Tibial nerve (tissue), 4 donors: ENCODE measurements at regions not wholly inside any gene's neighbourhood (a gene's known extent, or its start where the extent isn't known, plus 50 kb on each side); places are given as distances from the start of the nearest gene placed in this dataset.

Source experiments
- DNase-seq, 2 donors: peaks; one replicate each; pipeline ENCODE4 v3.0.0-alpha.2; 2019; ENCODE audit warnings: low spot score in 2 of 2
- H3K27ac ChIP-seq, 4 donors: fragments of 200-600 bp; sonication (generic) in 3 of 4; one replicate each; pipeline ENCODE4 v1.5.1; 2017 to 2019; ENCODE audit warnings: mild to moderate bottlenecking in 1 of 4
- H3K27me3 ChIP-seq, 2 donors: fragments of 200-600 bp; sonication (generic) in 1 of 2; one replicate each; pipeline versions ENCODE4 v1.5.1 to v1.6.0; 2017 to 2019
- H3K36me3 ChIP-seq, 3 donors: fragments of 200-600 bp; sonication (generic); one replicate each; pipeline ENCODE4 v1.5.1; 2018 to 2019
- H3K4me1 ChIP-seq, 4 donors: fragments of 200-600 bp; sonication (generic) in 3 of 4; one replicate each; pipeline ENCODE4 v1.5.1; 2017 to 2019
- H3K4me3 ChIP-seq, 4 donors: fragments of 200-600 bp; sonication (generic) in 3 of 4; one replicate each; pipeline ENCODE4 v1.5.1; 2017 to 2019; ENCODE audit warnings: mild to moderate bottlenecking in 1 of 4, moderate library complexity in 1 of 4
- H3K9me3 ChIP-seq, 4 donors: fragments of 200-600 bp; sonication (generic) in 3 of 4; one replicate each; pipeline ENCODE4 v1.5.1; 2017 to 2019
- EP300 ChIP-seq, 2 donors: sonication (generic); formaldehyde crosslinking; IDR thresholded peaks; one replicate each; pipeline ENCODE4 v1.6.1; 2017; ENCODE audit warnings: antibody characterized with exemption in 2 of 2, mild to moderate bottlenecking in 1 of 2
- POLR2A ChIP-seq, 2 donors: fragments of 450-650 bp; IDR thresholded peaks; one replicate each; pipeline ENCODE4 v1.6.1; 2017; ENCODE audit warnings: antibody characterized with exemption in 2 of 2, mild to moderate bottlenecking in 2 of 2, moderate library complexity in 2 of 2
- WGBS, 2 donors: methylation state at CpG; one replicate each; pipeline ENCODE4 v1.1.5; 2018; 5-methylcytosine and 5-hydroxymethylcytosine counted together
- TF ChIP-seq, protein P1 (sequence below), 5 experiments: fragments of 200-600 bp in 3 of 5; fragments of 450-650 bp in 2 of 5; sonication (generic) in 3 of 5; IDR thresholded peaks; one replicate each; pipeline ENCODE4 v1.5.1; 2016 to 2019; ENCODE audit warnings: antibody characterized with exemption in 5 of 5, mild to moderate bottlenecking in 3 of 5, moderate library complexity in 2 of 5

DNA sequence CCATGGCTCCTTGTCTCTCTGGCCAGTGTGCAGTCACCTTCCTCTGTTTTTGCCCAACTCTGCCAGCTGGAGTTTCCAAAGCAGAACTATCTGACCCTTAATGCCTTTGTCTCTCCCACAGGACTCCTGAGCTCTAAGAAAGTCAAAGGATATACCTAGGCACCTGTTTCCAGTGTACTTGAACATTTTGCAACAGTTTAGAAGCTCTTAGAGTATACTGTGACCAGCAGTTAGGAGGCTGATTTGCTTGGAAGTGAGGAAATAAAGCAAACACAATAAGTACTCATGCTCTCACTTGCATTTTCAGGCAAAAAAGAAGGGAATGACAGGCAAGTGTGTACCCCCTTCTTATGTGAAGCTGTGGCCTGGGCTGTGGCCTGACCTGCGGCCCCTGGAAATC lies 204.3 kb upstream of the PLET1 start:
- peaks cover 0 to 5% (median 0%) of the 10 kb centered on the region in 4 donors for H3K9me3 ChIP-seq
- H3K36me3 ChIP-seq: no peaks in the 10 kb centered on the region
- no peaks in the 10 kb centered on the region for H3K27me3 ChIP-seq
- DNase-seq: no peak
- TF ChIP-seq EP300 (IDR thresholded peaks at IDR 0.05) (no peak), POLR2A (IDR thresholded peaks at IDR 0.05) (no peak)
- TF ChIP-seq, protein P1, sequence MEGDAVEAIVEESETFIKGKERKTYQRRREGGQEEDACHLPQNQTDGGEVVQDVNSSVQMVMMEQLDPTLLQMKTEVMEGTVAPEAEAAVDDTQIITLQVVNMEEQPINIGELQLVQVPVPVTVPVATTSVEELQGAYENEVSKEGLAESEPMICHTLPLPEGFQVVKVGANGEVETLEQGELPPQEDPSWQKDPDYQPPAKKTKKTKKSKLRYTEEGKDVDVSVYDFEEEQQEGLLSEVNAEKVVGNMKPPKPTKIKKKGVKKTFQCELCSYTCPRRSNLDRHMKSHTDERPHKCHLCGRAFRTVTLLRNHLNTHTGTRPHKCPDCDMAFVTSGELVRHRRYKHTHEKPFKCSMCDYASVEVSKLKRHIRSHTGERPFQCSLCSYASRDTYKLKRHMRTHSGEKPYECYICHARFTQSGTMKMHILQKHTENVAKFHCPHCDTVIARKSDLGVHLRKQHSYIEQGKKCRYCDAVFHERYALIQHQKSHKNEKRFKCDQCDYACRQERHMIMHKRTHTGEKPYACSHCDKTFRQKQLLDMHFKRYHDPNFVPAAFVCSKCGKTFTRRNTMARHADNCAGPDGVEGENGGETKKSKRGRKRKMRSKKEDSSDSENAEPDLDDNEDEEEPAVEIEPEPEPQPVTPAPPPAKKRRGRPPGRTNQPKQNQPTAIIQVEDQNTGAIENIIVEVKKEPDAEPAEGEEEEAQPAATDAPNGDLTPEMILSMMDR (IDR thresholded peaks at IDR 0.05): no peak
- no peaks in the 10 kb centered on the region for H3K4me1 ChIP-seq
- 46 to 67% methylated on average over 1 of the region's 1 CpG for WGBS, 2 donors
- no peak overlapping the region for H3K27ac ChIP-seq
- H3K4me3 ChIP-seq: no peak overlapping the region

DNA sequence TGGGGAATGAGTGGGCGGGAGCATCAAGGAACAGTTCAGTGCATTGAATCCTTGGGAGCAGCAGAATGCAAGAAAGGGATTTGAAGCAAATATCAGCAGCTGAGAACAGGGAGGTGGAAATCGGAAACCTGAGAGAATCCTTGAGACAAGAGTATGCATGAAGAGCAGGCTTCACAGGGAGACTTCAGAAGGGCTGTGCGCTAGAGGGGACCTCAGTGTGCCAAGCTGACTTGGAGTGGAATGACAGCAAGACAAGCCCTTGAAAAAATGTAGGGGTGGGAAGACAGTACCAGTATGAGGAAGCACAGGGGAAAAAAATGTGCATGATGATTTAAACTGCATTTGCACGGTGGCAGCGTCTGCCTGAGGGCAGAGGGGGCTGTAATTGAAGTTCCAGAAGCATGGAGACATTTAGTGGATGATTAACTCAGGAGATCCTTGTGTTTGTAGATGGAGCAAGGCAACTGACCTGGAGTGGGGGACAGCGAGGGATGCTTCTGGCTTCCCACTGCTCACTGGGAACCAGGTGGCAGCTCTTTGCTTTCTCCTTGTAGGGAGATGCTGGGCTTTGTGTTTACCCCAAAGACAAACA lies 204.9 kb upstream of the PLET1 start:
- H3K27ac ChIP-seq: no peak overlapping the region
- no peaks in the 10 kb centered on the region for H3K4me1 ChIP-seq
- TF ChIP-seq, protein P1 (IDR thresholded peaks at IDR 0.05): no peak
- no peak for TF ChIP-seq POLR2A (IDR thresholded peaks at IDR 0.05)
- TF ChIP-seq EP300 (IDR thresholded peaks at IDR 0.05): no peak
- H3K36me3 ChIP-seq: no peaks in the 10 kb centered on the region
- H3K9me3 ChIP-seq: peaks cover 0 to 5% (median 0%) of the 10 kb centered on the region in 4 donors
- WGBS, 2 donors: 38 to 52% methylated on average over 6 of the region's 6 CpGs
- H3K27me3 ChIP-seq: peaks cover 0 to under 1% of the 10 kb centered on the region in 2 donors
- no peak overlapping the region for H3K4me3 ChIP-seq
- no peak for DNase-seq

DNA sequence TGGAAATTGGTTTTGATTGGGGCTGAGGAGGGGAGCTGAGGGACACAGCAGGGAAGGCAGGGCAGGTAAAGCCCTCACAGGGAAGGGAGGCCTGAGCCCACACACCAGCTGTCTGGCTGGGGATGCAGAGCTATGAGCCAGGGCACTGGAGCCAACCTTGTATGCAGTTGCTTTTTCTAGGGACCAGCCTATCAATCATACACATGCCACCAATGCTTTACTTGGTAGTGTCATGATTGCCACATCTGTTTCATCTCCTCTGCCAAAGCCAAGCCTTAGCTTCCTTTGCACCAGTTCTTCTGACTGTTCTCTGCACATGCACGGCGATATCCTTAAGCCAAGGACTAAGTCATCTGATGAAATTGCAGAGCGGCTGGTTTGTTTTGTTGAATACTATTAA lies 207.1 kb upstream of the PLET1 start:
- no peaks in the 10 kb centered on the region for H3K9me3 ChIP-seq
- WGBS, 2 donors: 95 to 99% methylated on average over 3 of the region's 3 CpGs
- H3K4me1 ChIP-seq: no peaks in the 10 kb centered on the region
- TF ChIP-seq POLR2A (IDR thresholded peaks at IDR 0.05) (no peak), EP300 (IDR thresholded peaks at IDR 0.05) (no peak)
- TF ChIP-seq, protein P1 (IDR thresholded peaks at IDR 0.05): no peak
- DNase-seq: no peak
- no peaks in the 10 kb centered on the region for H3K36me3 ChIP-seq
- H3K27me3 ChIP-seq: peaks cover 0 to 11% of the 10 kb centered on the region in 2 donors
- no peak overlapping the region for H3K27ac ChIP-seq
- no peak overlapping the region for H3K4me3 ChIP-seq

DNA sequence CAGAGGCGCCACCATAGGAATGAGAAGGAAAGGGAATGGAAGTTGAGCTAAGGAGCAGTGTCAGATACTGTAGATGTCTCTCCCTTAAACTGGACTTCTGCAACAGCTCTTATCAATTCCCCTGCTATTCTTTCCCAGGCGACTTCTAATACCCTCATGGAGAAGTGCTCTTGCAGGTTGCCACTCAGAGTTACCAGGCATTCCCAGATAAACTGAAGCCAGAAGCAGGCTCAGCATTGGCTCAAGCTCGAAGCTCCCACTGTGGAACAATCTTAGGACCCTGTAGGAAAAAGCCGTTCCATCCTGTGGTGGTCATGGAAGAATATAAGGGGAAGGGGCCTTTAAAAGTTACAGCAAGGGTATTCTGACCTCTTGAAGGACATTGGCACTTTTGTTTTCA lies 208.7 kb upstream of the PLET1 start:
- no peaks in the 10 kb centered on the region for H3K9me3 ChIP-seq
- peaks cover 0 to 11% of the 10 kb centered on the region in 2 donors for H3K27me3 ChIP-seq
- TF ChIP-seq EP300 (IDR thresholded peaks at IDR 0.05) (no peak), POLR2A (IDR thresholded peaks at IDR 0.05) (no peak)
- TF ChIP-seq, protein P1 (IDR thresholded peaks at IDR 0.05): no peak
- no peaks in the 10 kb centered on the region for H3K4me1 ChIP-seq
- H3K4me3 ChIP-seq: no peak overlapping the region
- no peaks in the 10 kb centered on the region for H3K36me3 ChIP-seq
- no peak overlapping the region for H3K27ac ChIP-seq
- WGBS, 2 donors: 71 to 82% methylated on average over 4 of the region's 4 CpGs
- DNase-seq: no peak

DNA sequence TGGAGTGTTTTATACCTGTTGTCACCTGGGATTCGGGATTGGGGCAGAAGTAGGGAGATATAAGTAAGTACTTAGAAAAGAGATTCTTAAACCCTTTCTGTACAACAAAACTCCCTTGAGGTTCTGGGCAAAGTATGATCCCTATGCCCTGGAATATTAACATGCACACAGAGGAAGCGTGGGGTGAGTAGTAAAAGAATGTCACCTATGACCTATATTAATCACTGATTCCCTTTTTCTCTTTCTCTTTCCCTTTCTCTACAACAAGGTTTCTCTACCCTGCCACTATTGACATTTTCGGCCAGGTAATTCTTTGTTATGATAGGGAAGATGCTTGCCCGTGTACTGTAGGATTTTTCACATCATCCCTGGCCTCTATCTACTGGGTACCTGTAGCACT lies 209.7 kb upstream of the PLET1 start:
- H3K27ac ChIP-seq: no peak overlapping the region
- DNase-seq: no peak
- no peaks in the 10 kb centered on the region for H3K4me1 ChIP-seq
- H3K27me3 ChIP-seq: peaks cover 0 to 11% of the 10 kb centered on the region in 2 donors
- no peaks in the 10 kb centered on the region for H3K9me3 ChIP-seq
- H3K4me3 ChIP-seq: no peak overlapping the region
- WGBS, 2 donors: 78 to 86% methylated on average over 4 of the region's 4 CpGs
- TF ChIP-seq POLR2A (IDR thresholded peaks at IDR 0.05): no peak
- TF ChIP-seq EP300 (IDR thresholded peaks at IDR 0.05): no peak
- TF ChIP-seq, protein P1 (IDR thresholded peaks at IDR 0.05): no peak
- H3K36me3 ChIP-seq: no peaks in the 10 kb centered on the region
